ENCODE measurements at regions not wholly inside any gene's neighbourhood (a gene's known extent, or its start where the extent isn't known, plus 50 kb on each side); places are given as distances from the start of the nearest gene placed in this dataset.

DNA sequence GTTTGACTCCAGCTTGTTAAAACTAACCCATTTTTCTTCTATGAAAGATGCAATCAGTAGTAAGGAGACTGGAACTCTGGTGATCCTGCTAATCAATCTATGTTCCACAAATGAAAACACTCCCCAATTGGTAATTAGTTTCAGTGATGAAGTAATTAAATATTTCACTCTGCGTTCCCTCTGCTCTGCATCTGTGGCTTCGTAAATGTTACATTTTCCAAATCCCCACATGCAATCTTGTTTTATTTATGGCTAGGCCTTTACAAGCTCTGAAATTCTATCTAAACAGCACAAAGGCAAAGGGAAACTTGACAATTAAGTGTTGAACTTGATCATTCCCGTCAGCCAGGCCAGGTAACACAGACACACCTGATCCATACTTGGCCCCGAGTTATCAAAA is 231.4 kb upstream of the OSR1 start:
- H3K27me3 ChIP-seq (ENCODE audit: insufficient read depth in 3 of 3, low read length in 2 of 3) = no peaks in the 10 kb centered on the region
- no peak for ATAC-seq
- TF ChIP-seq, protein P1, sequence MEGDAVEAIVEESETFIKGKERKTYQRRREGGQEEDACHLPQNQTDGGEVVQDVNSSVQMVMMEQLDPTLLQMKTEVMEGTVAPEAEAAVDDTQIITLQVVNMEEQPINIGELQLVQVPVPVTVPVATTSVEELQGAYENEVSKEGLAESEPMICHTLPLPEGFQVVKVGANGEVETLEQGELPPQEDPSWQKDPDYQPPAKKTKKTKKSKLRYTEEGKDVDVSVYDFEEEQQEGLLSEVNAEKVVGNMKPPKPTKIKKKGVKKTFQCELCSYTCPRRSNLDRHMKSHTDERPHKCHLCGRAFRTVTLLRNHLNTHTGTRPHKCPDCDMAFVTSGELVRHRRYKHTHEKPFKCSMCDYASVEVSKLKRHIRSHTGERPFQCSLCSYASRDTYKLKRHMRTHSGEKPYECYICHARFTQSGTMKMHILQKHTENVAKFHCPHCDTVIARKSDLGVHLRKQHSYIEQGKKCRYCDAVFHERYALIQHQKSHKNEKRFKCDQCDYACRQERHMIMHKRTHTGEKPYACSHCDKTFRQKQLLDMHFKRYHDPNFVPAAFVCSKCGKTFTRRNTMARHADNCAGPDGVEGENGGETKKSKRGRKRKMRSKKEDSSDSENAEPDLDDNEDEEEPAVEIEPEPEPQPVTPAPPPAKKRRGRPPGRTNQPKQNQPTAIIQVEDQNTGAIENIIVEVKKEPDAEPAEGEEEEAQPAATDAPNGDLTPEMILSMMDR (IDR thresholded peaks at IDR 0.05) = no peak
- no peak for DNase-seq
- H3K4me3 ChIP-seq = no peak overlapping the region
- WGBS, 3 donors = 71 to 80% (median 77%) methylated on average over 4 of the region's 4 CpGs
- H3K4me1 ChIP-seq = no peaks in the 10 kb centered on the region
- H3K27ac ChIP-seq = no peak overlapping the region
- H3K36me3 ChIP-seq (ENCODE audit: insufficient read depth in 1 of 2, low read depth in 1 of 2) = no peaks in the 10 kb centered on the region
- H3K9me3 ChIP-seq = no peaks in the 10 kb centered on the region
- intact Hi-C loops (cut with DNase I) = no loop called here

DNA sequence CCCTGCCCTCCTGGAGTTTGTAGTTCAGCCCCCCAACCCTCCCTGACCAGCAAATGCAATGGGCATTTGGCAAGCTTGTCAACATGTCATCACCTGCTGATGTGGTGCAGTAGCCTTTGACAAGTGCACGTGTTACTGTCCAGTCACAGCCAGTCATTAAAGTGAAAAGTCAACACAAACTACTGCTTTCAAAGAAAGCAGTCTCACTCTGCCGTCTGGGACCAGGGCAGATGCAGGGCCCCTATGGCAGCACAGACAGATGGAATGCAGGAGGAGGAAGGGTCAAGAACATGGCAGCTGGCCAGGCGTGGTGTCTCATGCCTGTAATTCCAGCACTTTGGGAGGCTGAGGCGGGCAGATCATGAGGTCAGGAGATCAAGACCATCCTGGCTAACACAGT is 222.4 kb upstream of the OSR1 start:
- no peak for DNase-seq
- no peaks in the 10 kb centered on the region for H3K36me3 ChIP-seq (ENCODE audit: insufficient read depth in 1 of 2, low read depth in 1 of 2)
- H3K4me1 ChIP-seq = no peaks in the 10 kb centered on the region
- no peak overlapping the region for H3K4me3 ChIP-seq
- no peaks in the 10 kb centered on the region for H3K9me3 ChIP-seq
- intact Hi-C loops (cut with DNase I) = no loop called here
- 51 to 65% (median 58%) methylated on average over 4 of the region's 4 CpGs for WGBS, 3 donors
- no peak overlapping the region for H3K27ac ChIP-seq
- no peak for ATAC-seq
- TF ChIP-seq, protein P1 (IDR thresholded peaks at IDR 0.05) = no peak
- no peaks in the 10 kb centered on the region for H3K27me3 ChIP-seq (ENCODE audit: insufficient read depth in 3 of 3, low read length in 2 of 3)

DNA sequence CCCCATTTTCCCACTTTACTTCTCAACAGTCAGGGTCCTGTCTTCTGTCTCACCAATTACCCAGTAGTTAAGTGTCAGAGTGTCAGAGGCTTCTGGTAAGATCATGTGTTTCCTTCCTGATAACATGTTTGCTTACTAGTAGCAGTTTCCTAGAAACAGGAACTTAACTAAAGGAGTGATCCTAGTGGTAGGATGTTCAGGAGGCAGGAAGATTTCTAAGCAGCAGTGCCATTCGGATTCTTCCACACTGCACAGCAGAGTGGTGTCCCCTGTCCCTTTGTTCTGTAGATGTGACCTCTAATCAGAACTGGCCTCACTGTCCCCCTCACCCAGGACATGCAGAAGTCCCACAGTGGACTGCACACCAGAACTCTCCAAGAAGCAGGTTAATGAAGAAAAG is 221.8 kb upstream of the OSR1 start:
- no peaks in the 10 kb centered on the region for H3K27me3 ChIP-seq (ENCODE audit: insufficient read depth in 3 of 3, low read length in 2 of 3)
- no peaks in the 10 kb centered on the region for H3K36me3 ChIP-seq (ENCODE audit: insufficient read depth in 1 of 2, low read depth in 1 of 2)
- no peak overlapping the region for H3K4me3 ChIP-seq
- TF ChIP-seq, protein P1 (IDR thresholded peaks at IDR 0.05) = no peak
- no peaks in the 10 kb centered on the region for H3K9me3 ChIP-seq
- no peak overlapping the region for H3K27ac ChIP-seq
- ATAC-seq (no peak), DNase-seq (no peak)
- H3K4me1 ChIP-seq = no peaks in the 10 kb centered on the region
- WGBS, 3 donors = 59 to 82% (median 69%) methylated on average over 1 of the region's 1 CpG
- intact Hi-C loops (cut with DNase I) = no loop called here

DNA sequence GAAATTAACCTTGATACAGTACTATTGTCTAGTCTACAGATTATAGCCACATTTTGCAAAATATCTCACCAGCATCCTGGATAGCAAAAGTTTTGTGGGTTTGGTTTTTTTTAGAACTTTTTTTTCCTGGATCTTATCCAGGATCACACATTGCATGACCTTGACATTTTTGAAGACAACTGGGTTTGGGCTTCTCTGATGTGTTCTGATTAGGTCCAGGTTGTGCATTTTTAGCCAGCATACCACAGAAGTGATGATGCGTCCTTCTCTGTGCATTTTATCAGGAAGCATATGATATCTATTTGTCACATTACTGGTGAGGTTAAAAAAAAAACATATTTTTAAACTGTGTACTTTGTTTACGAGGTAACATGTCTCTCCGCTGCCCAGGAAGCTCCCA is 221.0 kb upstream of the OSR1 start:
- Histone ChIP-seq H3K27me3 (ENCODE audit: insufficient read depth in 3 of 3, low read length in 2 of 3) (no peaks in the 10 kb centered on the region), H3K27ac (no peak overlapping the region), H3K4me1 (peaks cover 3% of the 10 kb centered on the region), H3K36me3 (ENCODE audit: insufficient read depth in 1 of 2, low read depth in 1 of 2) (no peaks in the 10 kb centered on the region), H3K9me3 (no peaks in the 10 kb centered on the region), H3K4me3 (no peak overlapping the region)
- 83 to 87% (median 83%) methylated on average over 3 of the region's 3 CpGs for WGBS, 3 donors
- intact Hi-C loops (cut with DNase I) = no loop called here
- DNase-seq (no peak), ATAC-seq (no peak)
- TF ChIP-seq, protein P1 (IDR thresholded peaks at IDR 0.05) = no peak

DNA sequence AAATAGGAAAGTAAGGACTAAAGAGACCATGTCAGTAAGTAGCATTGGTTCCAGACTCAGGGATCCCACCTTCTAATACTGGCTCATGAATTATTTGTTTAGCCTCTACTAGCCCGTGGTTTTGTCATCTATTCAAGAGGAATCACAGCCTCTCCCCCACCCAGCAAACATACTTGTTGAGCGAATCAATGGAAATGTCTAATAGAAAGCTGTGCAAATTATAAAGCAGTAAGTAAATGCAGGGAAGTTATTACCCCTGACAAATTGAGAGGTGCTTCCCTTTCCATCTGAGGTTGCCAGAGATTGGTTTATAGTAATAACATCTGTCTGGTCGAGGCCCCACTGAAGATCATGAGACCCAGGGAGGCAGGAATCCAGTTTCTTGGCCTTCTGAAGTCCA is 219.3 kb upstream of the OSR1 start:
- Histone ChIP-seq H3K4me3 (no peak overlapping the region), H3K27ac (no peak overlapping the region), H3K9me3 (no peaks in the 10 kb centered on the region), H3K36me3 (ENCODE audit: insufficient read depth in 1 of 2, low read depth in 1 of 2) (no peaks in the 10 kb centered on the region), H3K27me3 (ENCODE audit: insufficient read depth in 3 of 3, low read length in 2 of 3) (no peaks in the 10 kb centered on the region), H3K4me1 (peaks cover 8% of the 10 kb centered on the region)
- intact Hi-C loops (cut with DNase I) = no loop called here
- TF ChIP-seq, protein P1 (IDR thresholded peaks at IDR 0.05) = no peak
- ATAC-seq = no peak
- DNase-seq = no peak
- 44 to 56% (median 52%) methylated on average over 3 of the region's 3 CpGs for WGBS, 3 donors
